ENCODE measurements at regions not wholly inside any gene's neighbourhood (a gene's known extent, or its start where the extent isn't known, plus 50 kb on each side); places are given as distances from the start of the nearest gene placed in this dataset.
"Not testable (repeated sequence)": the region's sequence is repeated elsewhere in the genome, so short reads cannot be mapped to it uniquely, and the experiment has no call there.

GRCh38 chr4:123649645-123650391, 253.2 kb downstream of the SPRY1 start:
- DNase-seq = no peak

- DNase-seq = no peak
Measured at GRCh38 chr4:123651066-123651465, 254.5 kb downstream of the SPRY1 start.

GRCh38 chr4:123651536-123652180, 255.1 kb downstream of the SPRY1 start:
- no peak for DNase-seq

GRCh38 chr4:123652476-123652875, 255.9 kb downstream of the SPRY1 start:
- DNase-seq = no peak

GRCh38 chr4:123653236-123653635, 256.6 kb downstream of the SPRY1 start:
- DNase-seq = no peak

GRCh38 chr4:123656746-123657294, 260.2 kb downstream of the SPRY1 start:
- DNase-seq = not testable (repeated sequence)

- not testable (repeated sequence) for DNase-seq
Measured at GRCh38 chr4:123657606-123658005, 261.0 kb downstream of the SPRY1 start.

- DNase-seq = no peak
Measured at GRCh38 chr4:123659262-123659661, 262.7 kb downstream of the SPRY1 start.

GRCh38 chr4:123659730-123660129, 263.1 kb downstream of the SPRY1 start:
- no peak for DNase-seq

GRCh38 chr4:123661080-123661737, 264.6 kb downstream of the SPRY1 start:
- no peak for DNase-seq

- DNase-seq = no peak
Measured at GRCh38 chr4:123662827-123663226, 266.2 kb downstream of the SPRY1 start.

- no peak for DNase-seq
Measured at GRCh38 chr4:123666486-123666885, 269.9 kb downstream of the SPRY1 start.

- no peak for DNase-seq
Measured at GRCh38 chr4:123667496-123667895, 270.9 kb downstream of the SPRY1 start.

- DNase-seq = no peak
Measured at GRCh38 chr4:123667991-123668390, 271.4 kb downstream of the SPRY1 start.

GRCh38 chr4:123671636-123672404, 275.2 kb downstream of the SPRY1 start:
- DNase-seq = no peak

GRCh38 chr4:123672987-123673386, 276.4 kb downstream of the SPRY1 start:
- DNase-seq = no peak

- DNase-seq = no peak
Measured at GRCh38 chr4:123673971-123674370, 277.4 kb downstream of the SPRY1 start.

GRCh38 chr4:123674762-123675465, 278.3 kb downstream of the SPRY1 start:
- DNase-seq = no peak

- DNase-seq = no peak
Measured at GRCh38 chr4:123675567-123675966, 279.0 kb downstream of the SPRY1 start.

GRCh38 chr4:123676071-123676889, 279.7 kb downstream of the SPRY1 start:
- DNase-seq = no peak

GRCh38 chr4:123676890-123677229, 280.3 kb downstream of the SPRY1 start:
- no peak for DNase-seq

- DNase-seq = no peak
Measured at GRCh38 chr4:123682931-123683330, 286.3 kb downstream of the SPRY1 start.

Measured in GF-D8 (cell line).